ENCODE measurements at regions not wholly inside any gene's neighbourhood (a gene's known extent, or its start where the extent isn't known, plus 50 kb on each side); places are given as distances from the start of the nearest gene placed in this dataset.

GRCh38 chr5:136686192-136686872 is 321.0 kb upstream of the TRPC7 start:
- peak; percentile 8 for DNase-seq (ENCODE audit: low read depth)
- peak; percentile 41 for TF ChIP-seq CTCF (conservative IDR thresholded peaks at IDR 0.05; ENCODE audit: low read length)
- H3K4me3 ChIP-seq (ENCODE audit: low read length) = no peak overlapping the region

- H3K4me3 ChIP-seq (ENCODE audit: low read length) = no peak overlapping the region
- TF ChIP-seq CTCF (conservative IDR thresholded peaks at IDR 0.05; ENCODE audit: low read length) = no peak
- DNase-seq (ENCODE audit: low read depth) = no peak
These were observed 317.6 kb upstream of the TRPC7 start for GRCh38 chr5:136682986-136683385.

- TF ChIP-seq CTCF (conservative IDR thresholded peaks at IDR 0.05; ENCODE audit: low read length) = no peak
- no peak overlapping the region for H3K4me3 ChIP-seq (ENCODE audit: low read length)
- no peak for DNase-seq (ENCODE audit: low read depth)
These were observed 313.9 kb upstream of the TRPC7 start for GRCh38 chr5:136679233-136679632.

GRCh38 chr5:136677217-136677616 is 311.9 kb upstream of the TRPC7 start:
- no peak for DNase-seq (ENCODE audit: low read depth)
- H3K4me3 ChIP-seq (ENCODE audit: low read length) = no peak overlapping the region
- no peak for TF ChIP-seq CTCF (conservative IDR thresholded peaks at IDR 0.05; ENCODE audit: low read length)

- DNase-seq (ENCODE audit: low read depth) = no peak
- no peak overlapping the region for H3K4me3 ChIP-seq (ENCODE audit: low read length)
- no peak for TF ChIP-seq CTCF (conservative IDR thresholded peaks at IDR 0.05; ENCODE audit: low read length)
These were observed 311.3 kb upstream of the TRPC7 start for GRCh38 chr5:136676685-136677084.

- TF ChIP-seq CTCF (conservative IDR thresholded peaks at IDR 0.05; ENCODE audit: low read length) = no peak
- no peak overlapping the region for H3K4me3 ChIP-seq (ENCODE audit: low read length)
These were observed 310.4 kb upstream of the TRPC7 start for GRCh38 chr5:136675769-136676168.

GRCh38 chr5:136674178-136674577 is 308.8 kb upstream of the TRPC7 start:
- no peak for TF ChIP-seq CTCF (conservative IDR thresholded peaks at IDR 0.05; ENCODE audit: low read length)
- no peak overlapping the region for H3K4me3 ChIP-seq (ENCODE audit: low read length)
- DNase-seq (ENCODE audit: low read depth) = no peak

More at GRCh38 chr5:136675769-136676168, 310.4 kb upstream of the TRPC7 start:
- DNase-seq (ENCODE audit: low read depth) = no peak

Data from AG10803 (cell line).